GM18505 (cell line): ENCODE measurements at regions not wholly inside any gene's neighbourhood (a gene's known extent, or its start where the extent isn't known, plus 50 kb on each side); places are given as distances from the start of the nearest gene placed in this dataset.

Experiments
- ATAC-seq: cut with Tn5 transposase; IDR thresholded peaks from one replicate; pipeline ENCODE4 v1.9.1; 2021; ENCODE audit not compliant: unreplicated experiment
- POLR2A ChIP-seq: IDR thresholded peaks from 4 replicates; pipeline ENCODE4 v1.6.1; 2011; ENCODE audit warnings: borderline replicate concordance; ENCODE audit not compliant: insufficient read depth, insufficient read length; ENCODE audit errors: extremely low read depth

DNA sequence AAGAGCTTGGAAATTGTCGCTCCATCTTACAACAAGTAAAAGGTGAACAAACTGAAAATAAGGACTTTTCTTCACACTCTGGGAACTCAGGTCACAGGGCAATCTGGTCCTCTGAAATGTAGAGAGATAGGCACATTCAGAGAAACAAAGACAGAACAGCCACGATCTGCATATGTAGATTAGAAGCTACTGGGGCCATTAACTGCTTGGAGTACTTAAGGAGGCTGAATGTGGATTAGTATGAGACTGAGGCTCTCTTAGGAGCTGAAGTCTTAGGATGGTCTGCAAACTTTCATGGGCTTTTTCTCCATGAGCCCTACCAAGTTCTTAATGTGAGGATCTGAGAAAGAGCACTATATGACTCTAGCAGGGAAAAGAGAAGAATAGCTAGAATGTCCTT, 265.3 kb upstream of the NXPH2 start:
- no peak for TF ChIP-seq POLR2A
- no peak for ATAC-seq

DNA sequence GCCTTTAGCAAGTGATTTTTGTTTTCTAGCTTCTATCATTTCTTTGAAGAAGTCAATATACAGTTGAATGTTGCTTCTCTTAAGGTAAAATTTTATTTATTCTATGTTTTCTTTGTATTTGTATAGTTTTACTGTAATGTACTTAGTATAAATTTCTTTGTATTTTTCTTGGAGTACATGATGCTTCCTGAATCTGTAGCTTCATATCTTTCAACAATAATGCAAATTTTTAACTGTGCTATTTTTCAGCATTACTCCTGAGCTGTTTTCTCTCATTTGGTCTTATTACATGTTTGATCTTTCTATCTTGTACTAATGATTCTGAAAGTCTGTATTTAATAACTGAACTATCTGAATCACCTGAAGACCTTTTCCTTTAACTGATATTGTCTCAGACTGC, 253.9 kb upstream of the NXPH2 start:
- ATAC-seq = no peak
- no peak for TF ChIP-seq POLR2A

DNA sequence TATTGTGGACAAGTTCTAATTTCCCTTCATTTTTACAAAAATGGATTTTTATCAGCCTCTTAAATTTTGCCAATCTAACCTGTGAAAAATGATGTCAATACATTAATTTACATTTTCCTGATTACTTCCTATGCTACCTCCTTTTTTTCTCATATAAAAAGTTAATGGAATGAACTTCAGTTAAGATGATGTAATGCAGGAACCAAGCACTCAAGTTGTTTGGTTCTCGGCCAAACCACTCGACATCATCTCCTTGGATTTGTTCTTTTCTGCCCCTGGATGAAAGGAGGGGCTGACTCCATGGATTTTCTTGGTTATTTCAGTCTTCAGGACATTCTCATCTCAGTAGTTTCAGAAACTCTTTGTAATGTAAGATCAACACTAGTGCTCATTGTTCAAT, 253.1 kb upstream of the NXPH2 start:
- ATAC-seq = no peak
- no peak for TF ChIP-seq POLR2A

DNA sequence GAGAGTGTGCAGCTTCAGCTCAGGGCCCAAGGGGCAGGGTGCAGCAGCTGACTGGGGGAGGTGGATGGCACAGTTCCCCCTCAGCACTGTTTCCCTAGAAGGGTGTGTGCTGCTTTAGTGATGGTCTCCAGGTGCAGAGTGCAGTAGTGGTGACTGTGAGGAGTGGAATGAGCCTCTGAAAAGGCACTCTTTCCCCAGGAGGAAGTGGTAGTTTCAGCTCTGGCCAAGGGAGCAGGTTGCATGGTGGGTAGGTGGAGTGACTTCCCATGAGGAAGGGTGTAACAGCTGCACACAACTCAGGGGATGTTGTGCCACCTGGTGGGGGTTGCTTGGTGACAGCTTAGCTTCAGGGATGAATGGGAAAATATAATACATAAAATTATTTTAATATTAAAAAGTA, 251.5 kb upstream of the NXPH2 start:
- no peak for TF ChIP-seq POLR2A
- peak; percentile 64 for ATAC-seq

DNA sequence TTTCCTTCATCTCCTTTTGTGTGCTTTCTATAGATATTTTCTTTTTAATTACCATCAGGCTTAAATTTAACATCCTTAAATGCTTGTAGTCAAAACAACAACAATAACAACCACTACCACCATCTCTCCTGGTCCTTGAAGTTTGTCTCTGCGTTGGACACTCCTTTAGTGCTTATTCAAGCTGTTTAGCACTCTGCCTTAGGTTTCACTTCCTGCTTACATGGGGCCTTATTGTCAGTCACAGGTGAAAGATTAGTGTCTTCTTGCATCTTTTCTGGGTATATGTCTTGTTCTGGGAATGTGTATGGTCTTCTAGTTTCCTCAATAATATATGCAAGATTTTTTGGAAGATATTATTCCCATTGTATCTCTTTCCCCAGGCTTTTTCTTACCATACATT, 240.1 kb upstream of the NXPH2 start:
- peak; percentile 55 for ATAC-seq
- TF ChIP-seq POLR2A = no peak

DNA sequence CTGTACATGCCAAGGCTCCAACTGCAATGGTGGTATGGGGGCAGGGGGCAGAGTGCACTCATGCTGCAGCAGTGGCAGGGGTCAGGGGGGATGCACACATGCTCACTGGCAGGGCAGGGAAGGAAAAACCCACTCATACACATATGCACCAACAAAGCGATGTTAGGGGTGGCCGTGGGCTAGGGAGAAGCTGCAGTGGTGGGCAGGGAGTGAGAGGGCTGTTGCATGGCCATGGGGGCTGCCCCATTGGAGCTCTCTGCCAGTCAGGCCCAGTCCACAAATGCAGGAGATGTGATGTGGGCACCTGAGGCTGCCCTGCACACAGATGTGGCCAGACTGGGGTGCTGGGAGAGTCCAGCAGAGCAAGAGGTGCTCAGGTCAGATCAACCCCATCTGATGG, 238.1 kb upstream of the NXPH2 start:
- ATAC-seq = no peak
- TF ChIP-seq POLR2A = no peak

DNA sequence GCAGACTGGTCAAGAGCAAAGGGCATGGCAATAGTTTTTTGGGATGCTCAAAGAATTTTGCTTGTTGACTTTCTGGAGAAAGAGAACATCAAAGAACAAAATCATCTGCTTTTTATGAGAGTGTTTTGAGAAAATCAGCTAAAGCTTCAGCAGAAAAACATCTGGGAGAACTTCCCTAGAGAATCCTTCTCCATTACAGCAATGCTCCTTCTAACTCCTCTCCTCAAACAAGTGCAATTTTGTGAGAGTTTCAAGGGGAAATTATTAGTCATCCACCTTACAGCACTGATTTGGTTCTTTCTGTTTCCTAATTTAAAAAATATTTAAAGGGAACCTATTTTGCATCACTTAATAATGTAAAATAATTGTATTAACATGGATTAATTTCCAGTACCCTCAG, 226.9 kb upstream of the NXPH2 start:
- no peak for ATAC-seq
- no peak for TF ChIP-seq POLR2A

DNA sequence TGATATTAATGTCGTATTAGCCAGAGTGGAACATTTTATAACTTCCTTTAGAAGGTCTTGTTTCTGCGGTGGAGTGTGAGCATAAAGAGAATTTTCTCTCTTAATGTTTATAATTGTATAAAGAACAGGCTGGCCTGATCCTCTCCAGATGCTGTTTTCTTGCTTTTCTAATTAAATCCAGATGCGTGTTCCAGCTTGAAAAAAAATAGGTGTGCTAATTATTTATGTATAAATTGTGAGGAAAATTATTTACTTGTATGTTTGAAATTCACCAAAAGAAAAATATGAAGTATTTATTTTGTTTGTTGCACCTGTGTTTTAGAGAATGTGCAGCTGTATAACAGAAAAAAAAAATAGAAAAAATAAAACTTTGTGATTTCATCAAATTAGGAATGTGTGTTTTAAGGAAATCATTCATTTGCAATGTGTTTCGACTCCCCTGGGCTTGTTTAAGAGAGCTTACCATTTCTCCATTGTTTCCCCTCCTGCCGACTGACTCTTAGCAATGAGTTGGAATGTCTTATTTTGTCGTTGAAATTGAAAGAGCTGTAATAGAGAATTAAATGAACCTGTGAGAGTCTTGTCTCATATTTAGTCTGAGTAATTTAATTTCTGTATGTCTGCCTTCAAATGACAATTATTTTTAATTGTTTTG, 220.1 kb upstream of the NXPH2 start:
- ATAC-seq = no peak

DNA sequence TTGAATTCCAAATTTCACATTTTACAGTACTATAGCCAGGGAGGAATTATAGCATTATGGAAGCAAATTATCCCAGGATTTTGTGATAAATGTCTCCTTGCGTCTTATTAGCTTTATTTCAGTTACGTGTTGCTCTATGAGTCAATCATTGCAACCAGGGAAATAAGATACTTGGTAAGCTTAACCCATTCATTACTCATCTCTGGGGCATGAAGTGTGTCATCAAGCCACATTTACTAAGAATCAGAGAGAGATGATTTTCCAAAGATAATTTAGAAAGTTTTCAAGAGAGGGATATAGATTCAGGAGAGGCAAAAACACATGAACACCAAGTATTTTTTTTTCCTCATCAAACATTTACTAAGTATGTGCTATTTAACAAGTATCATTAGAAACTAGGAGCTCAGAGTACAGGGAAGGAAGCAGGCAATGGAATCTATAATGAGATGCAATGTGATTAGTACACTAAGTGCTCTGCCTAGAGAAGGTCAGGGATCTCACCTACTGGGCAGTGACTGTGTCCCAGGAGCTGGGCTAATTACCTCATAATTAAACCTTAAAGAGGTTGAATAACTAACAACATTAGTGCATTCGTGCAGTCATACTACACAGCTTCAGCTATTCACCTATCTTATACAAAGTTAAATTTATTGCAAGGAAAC, 217.8 kb upstream of the NXPH2 start:
- no peak for TF ChIP-seq POLR2A
- no peak for ATAC-seq

More for the DNA sequence above, 220.1 kb upstream of the NXPH2 start:
- TF ChIP-seq POLR2A = no peak

DNA sequence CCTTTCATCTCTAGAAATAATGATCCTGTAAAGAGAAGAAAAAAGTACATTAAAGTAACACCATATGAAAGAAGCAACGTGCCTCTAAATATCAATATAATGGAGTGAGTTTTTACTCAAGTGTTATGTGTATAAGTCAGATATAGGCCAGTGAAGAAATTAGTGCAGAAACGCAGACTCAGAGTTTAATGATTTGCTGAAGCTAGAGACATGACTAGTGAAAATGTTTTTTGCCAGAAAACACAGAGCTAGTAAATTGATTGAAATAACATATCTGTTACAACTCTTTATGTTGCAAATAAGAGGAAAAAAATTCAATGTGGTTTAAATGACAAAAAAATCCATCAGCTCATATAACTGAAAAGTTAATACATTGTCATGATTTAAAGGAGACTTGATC, 217.2 kb upstream of the NXPH2 start:
- TF ChIP-seq POLR2A = no peak
- no peak for ATAC-seq

DNA sequence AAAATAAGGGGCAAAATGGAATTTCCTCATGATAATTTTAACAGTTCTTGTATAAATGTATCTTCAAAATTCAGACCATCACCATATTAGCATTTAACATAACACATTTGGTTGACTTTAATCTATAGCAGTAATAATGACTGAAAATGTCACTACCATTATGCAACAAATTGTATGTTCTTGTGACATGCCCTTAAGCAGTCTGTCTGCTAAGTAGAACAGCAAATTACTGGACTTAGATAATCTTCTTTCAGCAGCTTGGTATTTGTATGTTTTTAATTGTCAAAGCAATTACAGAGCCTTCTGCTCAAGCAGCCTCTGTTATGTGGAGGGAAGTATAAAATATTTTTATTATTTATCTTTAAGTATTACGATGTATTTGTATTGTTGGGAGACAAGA, 214.3 kb upstream of the NXPH2 start:
- no peak for TF ChIP-seq POLR2A
- no peak for ATAC-seq

DNA sequence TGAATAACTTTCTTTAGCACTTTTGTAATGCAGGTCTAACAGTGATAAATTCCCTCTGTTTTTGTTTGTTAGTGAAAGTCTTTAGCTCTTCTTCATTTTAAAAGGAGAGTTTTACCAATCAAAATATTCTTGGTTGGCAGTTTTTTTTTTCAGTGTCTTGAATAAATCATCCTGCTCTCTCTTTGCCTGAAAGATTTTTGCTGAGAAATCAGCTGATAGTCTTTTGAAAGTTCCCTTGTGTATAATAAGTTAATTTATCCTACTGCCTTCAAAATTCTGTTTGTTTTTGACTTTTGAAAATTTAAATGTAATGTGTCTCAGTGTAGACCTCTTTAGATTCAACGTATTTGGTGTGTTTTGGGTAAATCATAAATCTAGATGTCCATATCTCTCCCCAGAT, 205.7 kb upstream of the NXPH2 start:
- no peak for TF ChIP-seq POLR2A
- no peak for ATAC-seq

DNA sequence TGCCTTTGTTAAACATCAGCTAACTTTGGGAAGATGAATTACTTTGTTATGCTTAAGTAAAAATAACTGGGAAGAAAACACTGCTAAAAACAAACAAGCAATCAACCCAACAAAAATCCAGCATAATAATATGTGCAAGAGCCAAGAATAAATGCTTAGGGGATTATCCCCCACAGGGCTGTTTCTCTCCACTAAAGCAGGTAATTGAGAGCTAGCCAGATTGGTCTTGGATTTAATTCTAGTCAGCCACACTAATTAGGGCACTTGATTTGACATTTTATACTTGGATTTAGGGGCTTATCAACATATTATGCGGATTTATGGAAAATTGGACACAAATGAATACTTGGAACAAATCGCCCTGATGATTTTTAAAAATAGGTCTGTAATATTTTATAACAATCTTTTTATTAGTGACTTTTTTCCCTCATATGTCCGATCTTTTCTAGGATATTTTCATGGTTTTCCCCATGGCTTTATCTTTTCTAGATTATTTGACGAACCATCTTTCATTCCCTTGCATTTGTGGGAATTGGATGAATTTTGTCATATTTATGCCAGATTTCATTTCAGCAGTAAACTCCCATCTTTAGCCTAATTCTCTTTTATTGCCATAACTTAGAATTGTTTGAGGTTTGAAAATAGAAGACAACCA, 199.1 kb upstream of the NXPH2 start:
- no peak for ATAC-seq
- no peak for TF ChIP-seq POLR2A

DNA sequence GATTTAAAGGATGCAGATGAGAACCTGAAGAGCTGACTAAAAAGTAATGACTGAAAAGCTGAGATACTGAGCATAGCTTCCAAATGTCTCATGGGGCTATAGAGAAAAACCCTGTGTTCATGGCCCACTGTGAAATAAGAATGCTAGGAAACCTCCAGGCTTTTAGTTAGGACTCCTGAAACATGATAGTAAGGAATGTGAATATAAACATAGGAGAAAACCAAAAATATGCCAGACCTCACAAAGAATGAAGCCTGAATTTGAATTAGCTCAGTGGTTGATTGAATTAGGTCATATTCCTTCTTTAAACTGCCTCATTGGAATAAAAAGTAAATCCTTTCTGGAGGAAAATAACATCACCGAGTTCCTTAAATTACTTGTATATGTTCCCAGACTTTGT, 194.5 kb upstream of the NXPH2 start:
- no peak for TF ChIP-seq POLR2A
- ATAC-seq = no peak

DNA sequence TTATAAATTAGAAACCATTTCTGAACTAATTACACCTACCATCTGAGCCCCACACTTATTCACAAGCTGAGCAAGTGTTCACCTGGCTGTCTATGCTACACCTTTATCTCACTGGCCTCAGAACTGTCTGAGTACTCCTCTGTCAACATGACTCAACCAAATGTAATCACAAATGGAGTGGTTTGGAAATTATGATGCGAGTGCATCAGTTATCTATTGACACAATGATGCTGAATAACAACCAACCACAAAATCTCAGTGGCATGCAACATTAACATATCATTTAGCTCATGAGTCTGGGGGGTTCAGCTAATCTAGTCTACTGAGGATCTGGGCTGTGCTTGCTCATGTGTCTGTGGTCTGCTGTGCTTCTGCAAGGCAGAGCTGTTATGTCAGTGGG, 184.2 kb upstream of the NXPH2 start:
- no peak for TF ChIP-seq POLR2A
- ATAC-seq = no peak

DNA sequence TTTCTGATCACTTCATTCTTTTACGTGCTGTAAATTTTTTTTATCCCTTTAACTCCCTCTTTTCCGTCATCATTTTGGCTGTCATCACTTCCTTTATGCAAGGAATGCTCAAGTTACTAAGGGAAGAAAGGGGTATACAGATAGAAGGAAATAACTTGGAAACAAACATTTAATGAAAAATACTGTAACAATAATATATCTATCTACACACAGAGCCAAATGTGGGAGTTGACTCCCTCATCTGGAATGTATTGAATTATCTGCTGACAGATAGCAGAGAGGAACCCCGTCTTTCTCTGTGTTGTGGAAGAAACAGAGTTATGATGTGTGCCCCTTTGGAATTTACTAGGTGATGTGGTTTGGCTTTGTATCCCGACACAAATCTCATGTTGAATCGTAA, 182.5 kb upstream of the NXPH2 start:
- ATAC-seq = no peak
- TF ChIP-seq POLR2A = no peak
